ENCODE measurements at regions not wholly inside any gene's neighbourhood (a gene's known extent, or its start where the extent isn't known, plus 50 kb on each side); places are given as distances from the start of the nearest gene placed in this dataset.

- no peak overlapping the region for H3K27ac ChIP-seq
- TF ChIP-seq CTCF (conservative IDR thresholded peaks at IDR 0.05) (no peak), ZFX (IDR thresholded peaks at IDR 0.05) (no peak)
Measured at GRCh38 chr2:142316049-142316448, 185.2 kb upstream of the LRP1B start.

DNA sequence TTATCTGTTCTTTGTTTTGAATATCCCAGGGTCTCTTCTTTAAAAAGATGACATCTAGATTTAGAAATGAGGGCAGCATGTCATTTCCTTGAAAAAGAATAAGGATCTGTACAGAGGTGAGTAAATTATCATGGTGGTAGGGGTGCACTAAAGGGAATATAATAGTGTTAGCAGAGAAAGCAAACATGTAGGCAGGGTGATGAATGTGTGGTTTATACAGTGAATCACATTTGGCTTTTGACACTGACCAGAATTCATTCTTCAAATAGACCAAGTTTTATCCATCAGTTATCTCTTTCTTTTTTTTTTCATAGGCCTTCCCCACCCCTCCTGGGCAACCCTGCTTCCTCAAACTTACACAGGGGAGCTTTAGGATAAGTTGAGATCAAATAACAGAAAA, 184.5 kb upstream of the LRP1B start:
- TF ChIP-seq CTCF (conservative IDR thresholded peaks at IDR 0.05) (no peak), ZFX (IDR thresholded peaks at IDR 0.05) (no peak)
- H3K27ac ChIP-seq: no peak overlapping the region

GRCh38 chr2:142314164-142314563, 183.3 kb upstream of the LRP1B start:
- H3K27ac ChIP-seq: no peak overlapping the region
- TF ChIP-seq CTCF (conservative IDR thresholded peaks at IDR 0.05): no peak
- TF ChIP-seq ZFX (IDR thresholded peaks at IDR 0.05): no peak

DNA sequence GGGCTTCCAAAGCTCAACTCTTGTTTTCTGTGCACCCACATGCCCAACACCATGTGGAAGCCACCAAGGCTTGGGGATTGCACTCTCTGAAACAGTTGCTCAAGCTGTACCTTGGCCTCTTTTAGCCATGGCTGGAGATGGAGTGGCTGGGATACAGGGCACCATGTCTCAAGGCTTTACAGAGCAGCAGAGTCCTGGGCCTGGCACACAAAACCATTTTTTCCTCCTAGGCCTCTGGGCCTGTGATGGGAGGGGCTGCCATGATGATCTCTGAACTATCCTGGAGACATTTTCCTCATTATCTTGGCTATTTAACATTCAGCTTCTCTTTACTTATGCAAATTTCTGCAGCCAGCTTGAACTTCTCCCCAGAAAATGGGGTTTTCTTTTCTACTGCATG, 179.7 kb upstream of the LRP1B start:
- no peak overlapping the region for H3K27ac ChIP-seq
- no peak for TF ChIP-seq ZFX (IDR thresholded peaks at IDR 0.05)
- TF ChIP-seq CTCF (conservative IDR thresholded peaks at IDR 0.05): no peak

DNA sequence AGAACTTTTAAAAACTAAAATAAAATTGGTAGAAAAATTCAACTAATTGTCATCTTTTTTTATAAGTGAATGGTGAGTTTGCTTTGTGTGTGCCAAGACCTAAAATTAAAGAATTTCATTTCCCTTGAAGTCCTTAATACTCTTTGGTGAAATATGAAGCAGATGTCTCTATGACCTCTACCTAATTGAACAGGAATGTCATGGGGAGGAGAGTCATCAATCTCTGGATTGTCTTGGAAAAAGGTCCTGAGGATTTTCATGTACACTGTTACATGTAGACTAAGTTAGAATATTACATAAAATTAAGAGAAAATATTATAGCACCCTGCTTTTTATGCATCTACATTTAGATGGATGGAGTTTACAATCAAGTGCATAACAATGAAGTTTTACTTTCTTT, 177.9 kb upstream of the LRP1B start:
- H3K27ac ChIP-seq: no peak overlapping the region
- TF ChIP-seq CTCF (conservative IDR thresholded peaks at IDR 0.05) (no peak), ZFX (IDR thresholded peaks at IDR 0.05) (no peak)

DNA sequence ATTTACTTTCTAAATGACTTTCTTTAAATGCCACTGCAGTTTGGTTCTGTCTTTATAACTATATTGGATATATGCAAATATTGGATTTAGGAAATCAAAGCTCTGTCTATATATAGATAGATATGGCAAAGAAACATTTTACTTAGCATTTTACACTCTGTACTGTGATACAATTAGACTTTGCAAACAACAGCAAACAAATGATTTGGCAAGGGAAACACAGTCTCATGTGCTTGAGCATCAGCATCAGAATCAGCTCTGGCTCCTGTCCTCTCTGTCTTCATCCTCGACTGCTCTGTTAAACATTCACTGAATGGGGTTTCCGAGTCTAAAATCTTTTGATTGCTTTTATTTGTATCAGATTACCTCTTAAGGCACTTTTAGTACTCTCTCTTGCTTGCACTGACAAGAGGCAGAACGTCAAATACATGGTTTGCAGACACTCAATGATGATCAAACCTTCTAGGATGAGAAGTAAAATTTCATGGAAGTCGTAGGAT, 176.8 kb upstream of the LRP1B start:
- no peak overlapping the region for H3K27ac ChIP-seq
- TF ChIP-seq ZFX (IDR thresholded peaks at IDR 0.05) (no peak), CTCF (conservative IDR thresholded peaks at IDR 0.05) (no peak)

DNA sequence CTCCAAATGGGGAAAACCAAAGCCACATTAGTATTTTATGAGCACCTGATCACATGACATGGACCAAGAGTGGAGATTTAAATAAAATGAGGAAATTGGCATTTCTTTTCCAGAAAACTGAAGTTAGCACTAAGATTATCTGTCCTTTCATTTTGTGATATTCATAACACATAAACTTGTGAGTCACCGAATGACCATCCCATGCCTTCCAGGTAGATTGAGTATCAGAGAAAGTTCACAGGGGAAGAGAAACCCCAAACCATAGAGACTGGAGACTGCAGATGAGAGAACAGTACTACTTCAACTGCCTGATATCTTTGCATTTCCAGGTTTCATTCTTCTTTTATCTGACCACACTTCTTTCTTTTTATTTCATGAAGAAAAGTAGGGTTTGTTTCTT, 176.3 kb upstream of the LRP1B start:
- no peak for TF ChIP-seq ZFX (IDR thresholded peaks at IDR 0.05)
- no peak for TF ChIP-seq CTCF (conservative IDR thresholded peaks at IDR 0.05)

More for the DNA sequence above, 176.3 kb upstream of the LRP1B start:
- no peak overlapping the region for H3K27ac ChIP-seq

Measured in C4-2B (cell line).